GM19452 (cell line): ENCODE measurements at regions not wholly inside any gene's neighbourhood (a gene's known extent, or its start where the extent isn't known, plus 50 kb on each side); places are given as distances from the start of the nearest gene placed in this dataset.
"Not testable (repeated sequence)": the region's sequence is repeated elsewhere in the genome, so short reads cannot be mapped to it uniquely, and the experiment has no call there.

Experiments used
- ATAC-seq: cut with Tn5 transposase; IDR thresholded peaks from one replicate; pipeline ENCODE4 v1.9.1; 2021; ENCODE audit not compliant: unreplicated experiment

DNA sequence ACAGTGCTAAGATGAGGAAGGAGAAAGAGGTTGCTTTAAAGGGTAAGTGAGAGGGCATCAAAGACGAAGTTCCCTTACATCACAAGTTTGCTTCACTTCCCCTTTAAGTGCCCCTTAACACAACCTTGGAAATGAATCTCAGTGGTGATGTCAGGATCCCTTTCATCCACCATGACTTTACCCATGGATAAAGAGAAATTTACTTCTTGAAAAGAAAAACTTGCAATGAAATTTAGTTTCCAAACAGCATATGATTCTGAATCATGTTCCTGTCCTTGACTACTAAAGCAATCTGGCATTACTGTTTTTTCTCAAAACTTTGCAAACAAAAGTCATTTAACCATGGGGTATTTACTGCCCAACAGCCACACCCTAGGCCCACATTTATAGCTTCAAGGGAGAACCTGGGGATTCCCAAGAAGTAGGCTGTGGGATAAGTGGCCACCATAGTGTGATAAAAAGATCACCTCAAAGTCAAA, 135.9 kb downstream of the ITGB8 start:
- peak; percentile 73 for ATAC-seq

DNA sequence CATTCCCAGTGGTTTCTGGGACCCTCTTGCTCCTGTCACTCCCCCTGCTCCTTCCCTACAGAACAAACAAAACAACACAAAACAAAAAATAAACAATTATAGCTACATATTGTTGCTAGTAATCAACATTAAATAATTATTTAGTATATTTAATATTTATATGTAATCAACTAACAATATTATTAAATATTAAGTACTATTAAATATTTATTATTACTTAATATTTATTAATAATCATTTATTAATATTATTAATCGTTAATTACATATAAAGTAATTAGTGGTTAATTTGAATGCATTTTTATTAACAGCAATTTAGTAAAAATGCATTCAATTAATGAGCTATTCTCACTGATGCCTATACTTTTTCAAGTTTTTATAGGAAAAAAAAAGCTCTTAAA, 139.4 kb downstream of the ITGB8 start:
- ATAC-seq = no peak

DNA sequence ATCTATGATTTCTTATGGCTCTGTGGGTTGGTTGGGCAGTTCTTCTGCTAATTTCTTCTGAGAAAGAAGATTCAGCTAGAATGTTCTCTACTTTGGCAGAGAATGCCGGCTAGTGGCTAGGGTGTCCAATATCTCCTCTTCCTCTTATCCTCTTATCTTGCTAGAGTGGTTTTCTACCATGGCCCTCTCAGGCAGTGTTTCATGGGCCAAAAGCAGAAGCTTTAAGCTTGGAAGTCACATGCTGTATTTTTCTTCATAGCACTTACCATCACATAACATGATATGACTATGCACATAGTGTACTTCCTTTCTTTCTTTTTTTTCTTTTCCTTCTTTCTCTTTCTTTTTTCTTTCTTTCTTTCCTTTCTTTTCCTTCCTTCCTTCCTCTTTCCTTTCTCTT, 140.0 kb downstream of the ITGB8 start:
- ATAC-seq = no peak

DNA sequence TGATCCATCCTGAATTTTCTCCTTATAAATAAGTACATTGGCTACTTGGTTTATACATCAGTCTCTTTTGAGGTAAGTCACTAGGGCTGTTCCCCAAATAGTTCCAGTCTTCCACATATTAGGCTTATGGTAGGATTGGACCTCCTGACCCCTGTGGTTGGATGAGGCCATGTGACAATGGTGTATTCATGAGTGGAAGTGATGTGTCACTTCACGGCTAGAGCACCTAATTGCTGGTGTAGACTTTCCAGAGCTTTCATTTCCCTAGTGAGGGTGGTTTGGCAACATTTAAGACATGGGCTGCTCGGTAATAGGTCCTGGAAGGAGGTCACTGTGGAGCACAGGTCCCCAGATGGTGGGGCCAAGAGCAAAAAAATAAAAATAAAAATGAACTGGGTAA, 141.2 kb upstream of the ABCB5 start:
- ATAC-seq = no peak

DNA sequence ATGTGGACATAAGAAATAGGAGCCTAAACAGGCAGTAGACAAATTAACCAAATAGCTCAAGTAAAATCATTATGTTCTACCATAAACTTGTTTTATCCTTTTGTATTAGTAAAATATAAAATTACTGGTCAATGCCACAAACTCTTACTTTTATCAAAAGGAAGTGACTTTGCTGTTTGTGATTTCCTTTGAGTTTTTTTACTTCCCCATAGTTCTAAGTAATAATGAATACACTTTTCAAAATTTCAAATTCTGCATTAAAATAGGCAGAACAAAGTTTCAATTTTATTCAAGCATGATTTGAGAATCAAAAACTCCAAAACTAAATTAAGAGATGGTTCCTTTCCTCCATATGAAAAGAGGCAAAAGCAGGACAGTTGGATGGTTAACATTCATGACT, 139.7 kb upstream of the ABCB5 start:
- ATAC-seq = no peak

DNA sequence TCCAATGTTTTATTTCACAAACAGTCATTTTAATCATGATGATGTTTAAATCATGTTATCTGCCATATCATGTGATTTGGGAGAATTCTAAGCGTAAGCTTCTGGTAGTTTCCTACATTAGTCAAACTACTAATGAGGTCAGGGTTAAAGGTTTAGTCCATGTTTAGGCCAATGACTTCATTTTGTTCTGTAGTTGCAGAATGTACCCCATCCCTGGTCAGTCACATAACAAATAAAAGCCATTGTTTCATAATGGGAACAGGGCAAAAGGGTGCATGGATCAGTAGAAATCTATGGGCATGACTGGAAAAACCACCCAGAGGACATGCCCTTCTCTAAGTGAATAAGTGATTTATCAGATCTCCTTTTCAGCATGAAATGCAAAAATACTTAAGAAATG, 138.4 kb upstream of the ABCB5 start:
- no peak for ATAC-seq

DNA sequence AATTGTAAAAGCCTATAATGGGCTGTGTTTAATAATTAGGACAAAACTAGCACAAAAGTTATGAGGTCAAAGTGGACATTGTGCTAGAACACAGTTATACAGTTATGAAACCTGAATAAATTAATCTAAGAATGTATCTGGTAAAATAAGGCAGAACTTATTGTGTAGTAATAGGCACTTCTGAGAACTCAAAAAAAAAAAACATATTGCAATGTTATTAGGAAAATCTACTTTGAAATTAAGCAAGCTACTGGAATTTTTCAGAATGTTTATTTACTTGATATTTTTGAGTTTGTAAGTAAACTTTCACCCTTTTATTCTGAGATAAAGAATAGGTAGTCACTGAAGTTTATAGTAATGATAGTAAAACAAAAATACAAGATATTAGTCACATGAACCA, 135.8 kb upstream of the ABCB5 start:
- no peak for ATAC-seq

DNA sequence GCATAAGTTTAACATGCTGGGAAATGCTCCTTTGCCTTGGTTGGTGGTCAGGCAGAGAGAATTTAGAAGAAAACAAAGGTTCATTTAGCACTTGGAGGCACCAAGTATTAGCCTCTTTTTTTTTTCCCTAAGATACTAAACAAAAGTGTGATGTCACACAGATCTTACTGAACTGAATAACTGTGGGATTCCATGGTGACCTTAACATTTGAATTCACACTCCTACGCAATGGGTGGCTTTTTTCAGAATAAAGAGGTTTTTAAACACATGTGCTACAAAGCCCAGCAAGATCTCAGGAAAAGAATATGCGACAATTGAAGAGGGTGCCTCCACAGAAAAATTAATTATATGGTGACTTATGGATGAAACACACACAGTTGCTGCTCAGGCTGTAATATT, 133.4 kb upstream of the ABCB5 start:
- ATAC-seq = no peak

DNA sequence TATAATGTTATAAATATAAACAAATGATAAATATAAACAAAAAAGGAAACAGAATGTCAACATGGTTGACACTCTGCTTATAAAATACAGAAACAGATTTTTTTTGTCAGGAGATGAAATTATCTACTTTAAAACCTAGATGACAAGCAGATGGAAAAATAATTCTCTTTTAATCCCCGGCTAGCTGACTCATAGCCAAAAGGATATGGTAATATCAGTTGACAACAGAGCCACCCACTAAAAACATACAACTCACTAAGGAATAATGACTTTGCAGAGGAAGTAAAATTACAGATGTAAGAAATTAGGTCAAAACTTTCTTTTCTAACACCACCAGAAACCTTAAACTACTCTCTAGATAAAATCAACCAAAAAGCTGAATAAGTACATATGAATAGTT, 131.1 kb upstream of the ABCB5 start:
- ATAC-seq = no peak

DNA sequence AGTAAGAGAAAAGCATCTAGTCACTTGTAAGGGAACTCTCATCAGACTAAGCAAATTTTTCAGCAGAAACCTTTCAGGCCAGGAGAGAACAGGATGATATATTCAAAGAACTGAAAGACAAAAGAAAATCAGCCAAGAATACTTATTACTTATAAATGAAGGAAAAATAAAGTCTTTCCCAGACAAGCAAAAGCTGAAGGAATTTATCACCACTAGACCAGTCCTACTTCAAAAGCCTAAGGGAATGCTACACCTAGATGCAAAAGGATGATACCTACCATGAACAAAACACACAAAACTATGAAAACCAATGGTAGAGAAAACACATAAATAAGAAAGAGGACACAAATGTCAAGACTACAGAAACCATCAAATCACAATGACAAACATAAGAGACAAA, 126.6 kb upstream of the ABCB5 start:
- ATAC-seq = no peak

DNA sequence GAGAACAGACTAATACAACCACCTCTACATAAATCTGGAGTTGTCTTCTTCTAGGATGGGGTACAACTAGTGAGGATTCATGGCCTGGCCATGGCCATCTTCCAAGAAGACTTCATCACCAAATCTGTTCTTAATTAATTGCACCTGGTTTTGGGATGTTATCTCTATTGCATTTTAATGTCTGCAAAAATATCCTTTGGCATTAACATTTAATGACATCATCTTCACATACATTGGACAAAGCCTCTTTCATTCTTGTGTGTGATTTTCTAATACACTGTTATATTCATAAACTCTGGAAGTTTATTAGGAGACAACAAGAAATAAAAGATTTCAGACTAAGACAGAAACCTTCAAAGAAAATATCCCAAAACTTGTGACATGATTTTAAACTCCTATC, 124.2 kb upstream of the ABCB5 start:
- ATAC-seq = no peak

DNA sequence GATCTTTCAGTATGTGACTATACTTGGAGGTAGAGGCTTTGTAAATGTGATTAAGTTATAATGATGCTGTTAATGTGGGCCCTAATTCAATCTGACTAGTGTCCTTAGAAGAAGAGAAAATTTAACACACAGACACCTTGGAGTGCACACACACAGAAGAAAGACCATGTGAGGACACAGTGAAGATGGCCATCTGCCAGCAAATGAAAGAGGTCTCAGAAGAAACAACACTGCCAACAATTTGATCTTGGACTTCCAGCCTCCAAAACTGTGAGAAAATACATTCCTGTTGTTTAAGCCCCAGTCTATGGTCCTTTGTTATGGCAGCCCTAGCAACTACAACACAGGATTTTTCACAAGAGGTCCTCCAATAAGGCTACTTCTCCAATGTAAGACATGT, 120.9 kb upstream of the ABCB5 start:
- ATAC-seq = no peak

DNA sequence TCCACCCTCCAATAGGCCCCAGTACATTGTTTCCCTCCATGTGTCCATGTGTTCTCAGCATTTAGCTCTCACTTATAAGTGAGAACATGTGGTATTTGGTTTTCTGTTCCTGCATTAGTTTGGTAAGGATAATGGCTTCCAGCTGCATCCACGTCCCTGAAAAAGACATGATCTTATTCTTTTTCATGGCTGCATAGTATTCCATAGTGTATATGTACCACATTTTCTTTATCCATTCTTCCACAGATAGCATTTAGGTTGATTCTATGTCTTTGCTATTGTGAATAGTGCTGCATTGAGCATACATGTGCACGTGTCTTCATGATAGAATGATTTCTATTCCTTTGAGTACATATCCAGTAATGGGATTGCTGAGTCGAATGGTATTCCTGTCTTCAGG, 114.0 kb upstream of the ABCB5 start:
- not testable (repeated sequence) for ATAC-seq

DNA sequence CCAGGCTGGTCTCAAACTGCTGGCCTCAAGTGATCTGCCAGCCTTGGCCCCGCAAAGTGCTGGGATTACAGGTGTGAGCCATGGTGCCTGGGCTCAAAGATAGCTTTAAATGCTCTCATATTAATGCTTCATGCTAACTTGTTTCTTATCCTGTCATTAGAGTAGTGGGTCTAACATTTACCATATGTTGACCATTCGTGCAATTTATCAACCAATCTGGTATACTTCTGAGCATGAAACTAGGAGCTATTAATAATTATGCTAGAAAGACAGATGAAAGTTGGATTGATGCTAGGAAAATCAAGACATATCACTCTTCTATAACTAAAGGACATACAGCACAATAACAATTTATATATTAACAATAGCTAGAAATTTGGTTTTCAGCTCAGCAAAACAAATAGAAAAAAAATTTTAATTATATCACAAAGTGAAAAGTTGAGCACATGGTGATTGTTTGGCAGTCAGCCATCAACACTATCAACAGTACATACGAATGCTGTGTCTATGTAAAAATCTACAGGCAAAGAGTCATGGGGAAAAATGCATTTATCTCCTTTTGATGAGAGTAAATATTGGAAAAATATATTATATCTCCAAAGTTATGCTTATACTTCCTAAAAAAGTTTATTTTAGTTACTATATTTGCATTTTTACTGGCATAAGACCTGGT, 112.1 kb upstream of the ABCB5 start:
- no peak for ATAC-seq

DNA sequence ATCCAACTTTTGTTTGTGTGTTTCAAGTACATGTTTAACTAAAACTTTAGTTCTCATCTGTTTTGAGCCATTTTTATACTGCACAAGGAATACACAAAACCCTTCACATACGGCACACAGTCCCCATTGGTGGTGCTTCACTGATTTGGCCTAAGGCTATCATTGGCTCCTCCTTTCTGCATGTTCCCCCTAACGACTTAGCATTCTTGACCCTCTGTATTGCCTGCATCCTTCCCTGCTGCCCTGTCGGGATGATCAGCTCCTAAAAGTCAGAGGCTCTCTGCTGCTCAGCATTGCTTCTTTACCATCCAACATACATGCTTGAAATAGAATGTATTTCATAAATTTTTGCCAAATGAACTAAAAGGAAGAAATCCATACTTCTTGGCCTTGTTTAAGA, 111.4 kb upstream of the ABCB5 start:
- ATAC-seq = no peak

DNA sequence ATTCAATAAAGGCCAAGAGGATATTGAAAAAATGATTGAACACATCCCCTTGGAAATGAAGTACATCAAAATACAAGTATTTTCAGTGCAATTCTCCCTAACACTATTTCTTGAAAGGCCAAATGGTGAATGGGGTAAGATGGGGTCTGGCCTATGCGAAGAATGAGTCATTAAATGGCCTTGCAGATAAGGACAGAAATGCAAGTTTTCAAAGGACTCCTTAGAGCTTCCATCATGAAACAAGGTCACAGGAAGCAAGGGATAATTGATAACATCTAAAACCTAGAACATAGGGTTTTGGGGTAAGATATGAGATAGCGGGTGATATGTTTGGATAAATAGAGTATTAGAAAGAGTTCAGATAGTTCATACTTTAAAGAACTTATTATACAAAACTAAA, 109.3 kb upstream of the ABCB5 start:
- no peak for ATAC-seq

DNA sequence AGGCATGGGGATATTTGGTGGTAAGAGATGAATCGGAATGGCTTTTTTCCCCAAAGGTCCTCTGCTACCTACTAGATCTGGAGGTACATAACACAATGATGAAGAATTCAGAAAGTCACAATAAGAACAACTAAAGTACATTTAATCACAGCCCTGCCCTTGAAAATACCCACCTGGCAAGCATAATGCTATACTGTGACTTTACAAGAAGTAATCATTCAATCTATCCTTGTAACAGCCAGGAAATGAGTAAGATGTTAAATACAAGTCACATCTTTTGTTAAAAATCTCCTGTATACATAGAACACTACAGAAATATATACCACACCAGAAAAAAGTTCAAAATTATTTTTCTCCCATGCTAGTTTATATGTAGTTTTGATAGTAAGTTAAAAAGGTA, 108.3 kb upstream of the ABCB5 start:
- ATAC-seq = no peak

DNA sequence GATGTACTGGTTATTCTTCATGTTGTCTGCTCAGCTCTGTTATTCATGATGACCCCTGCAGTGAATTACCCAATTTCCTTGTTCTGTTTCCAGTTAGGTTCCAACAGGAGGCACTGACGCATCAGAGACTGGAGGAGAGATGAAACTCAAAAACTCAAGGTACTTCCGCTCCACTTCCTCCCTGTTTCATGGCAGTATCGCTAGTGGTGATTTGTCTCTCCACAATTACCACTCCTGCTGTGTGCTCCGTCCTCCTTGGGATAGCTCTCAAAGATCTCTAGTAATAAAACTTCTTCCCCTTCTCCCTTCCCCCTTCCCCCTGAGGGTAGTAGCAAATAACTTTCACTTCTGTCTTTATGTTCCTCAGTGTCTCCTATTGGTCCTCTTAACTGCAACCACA, 107.4 kb upstream of the ABCB5 start:
- ATAC-seq = no peak

DNA sequence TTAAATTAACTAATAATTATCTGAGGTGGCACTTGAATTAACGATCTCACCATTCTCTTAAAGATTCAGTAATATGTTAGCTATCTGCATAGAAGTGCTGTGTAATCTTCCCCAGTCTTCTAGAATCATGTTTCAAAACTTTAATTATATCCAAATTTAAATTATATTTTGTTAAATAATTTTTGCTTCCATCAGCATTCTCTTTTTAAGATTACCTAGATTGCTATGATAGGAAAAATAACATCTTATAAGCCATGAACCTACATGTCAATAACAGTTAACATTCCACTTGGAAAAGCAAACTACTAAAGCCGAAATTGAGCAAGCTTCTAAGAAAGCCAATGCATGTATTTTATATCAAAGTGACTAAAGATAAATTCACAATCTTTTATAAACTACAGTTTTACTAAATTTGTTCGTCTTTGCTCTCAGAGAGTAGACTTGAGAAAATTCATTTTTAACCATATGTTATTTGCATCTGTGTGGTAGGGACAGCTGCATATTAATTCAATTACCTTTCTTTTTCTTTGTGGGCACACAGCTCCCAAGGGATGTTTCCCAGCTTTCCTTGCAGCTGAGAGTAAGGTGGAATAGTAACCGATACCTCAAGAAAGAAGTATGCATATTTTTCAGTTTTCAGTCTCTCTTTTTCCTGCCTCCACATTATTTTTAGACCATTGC, 105.4 kb upstream of the ABCB5 start:
- no peak for ATAC-seq

DNA sequence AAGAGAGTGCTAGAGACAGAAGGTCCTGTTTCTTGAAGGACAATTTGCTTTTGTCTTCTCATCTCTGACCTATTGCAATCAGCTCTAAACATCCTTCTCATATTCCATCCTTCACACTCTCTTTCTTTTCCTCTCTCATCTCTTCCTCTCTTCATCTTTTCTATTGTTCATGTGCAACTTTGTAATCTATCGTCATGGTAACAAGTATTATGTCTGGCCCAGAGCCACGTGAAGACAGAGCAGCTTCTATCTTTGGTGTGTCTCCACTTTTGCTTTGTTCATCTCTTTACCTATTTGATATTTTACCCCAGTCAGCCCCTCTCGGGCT, 104.9 kb upstream of the ABCB5 start:
- no peak for ATAC-seq

DNA sequence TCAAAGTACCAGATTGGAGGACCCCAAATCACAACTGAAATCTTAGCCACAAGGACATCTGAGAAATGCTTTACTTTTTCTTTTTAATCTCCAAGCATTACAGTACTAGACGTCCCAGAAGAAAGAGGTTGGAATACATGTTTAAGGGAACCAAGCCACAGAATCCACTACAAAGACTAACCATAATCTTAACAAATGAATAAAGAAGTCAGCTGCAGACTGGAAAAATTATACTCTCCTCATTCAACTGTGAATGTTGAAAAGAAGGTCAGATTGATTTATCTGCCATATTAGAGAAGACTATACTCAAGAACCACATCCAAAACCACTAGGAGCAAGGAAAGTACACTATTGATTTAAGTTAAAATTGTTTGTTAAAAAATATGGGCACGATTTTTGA, 102.1 kb upstream of the ABCB5 start:
- no peak for ATAC-seq

DNA sequence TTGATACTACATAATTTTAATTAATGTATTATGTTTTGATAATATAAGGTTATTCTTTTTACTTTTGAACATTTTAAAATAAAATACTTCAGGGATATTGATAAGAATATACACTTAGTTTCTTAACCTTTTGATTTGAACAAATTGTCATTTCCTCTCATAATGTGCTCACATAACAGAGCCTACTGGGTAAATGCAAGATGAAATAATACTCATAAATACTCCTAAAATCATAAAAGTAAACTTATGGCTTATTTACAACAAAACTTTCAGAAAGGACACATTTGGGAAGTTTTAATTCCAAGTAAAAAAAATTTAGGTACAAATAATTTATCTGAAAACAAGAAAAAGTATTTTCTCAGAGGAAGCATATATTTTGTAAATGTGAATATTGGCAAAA, 101.6 kb upstream of the ABCB5 start:
- ATAC-seq = no peak

DNA sequence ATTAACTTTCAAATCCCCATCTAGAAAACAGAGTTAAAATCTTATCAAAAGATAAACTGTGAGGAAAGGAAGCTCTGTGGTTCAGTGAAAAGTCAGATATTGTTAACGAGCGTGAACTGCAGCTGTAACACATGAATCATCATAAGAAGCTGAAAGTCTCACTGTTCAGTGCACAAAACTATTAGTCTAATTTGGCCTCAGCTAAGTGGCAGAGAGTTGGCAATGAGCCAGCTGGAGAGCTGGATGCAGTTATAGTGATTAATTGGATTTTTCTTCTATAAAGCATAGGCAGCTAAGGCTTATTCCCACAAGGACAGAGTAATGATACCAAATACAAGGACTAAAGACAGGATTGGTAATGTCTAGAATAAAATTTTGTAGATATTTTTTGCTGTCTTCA, 101.1 kb upstream of the ABCB5 start:
- no peak for ATAC-seq
